ENCODE measurements at regions not wholly inside any gene's neighbourhood (a gene's known extent, or its start where the extent isn't known, plus 50 kb on each side); places are given as distances from the start of the nearest gene placed in this dataset.
A peak's percentile ranks its signal among the peaks of the same experiment; 100 is the strongest.
"Not testable (repeated sequence)": the region's sequence is repeated elsewhere in the genome, so short reads cannot be mapped to it uniquely, and the experiment has no call there.

DNA sequence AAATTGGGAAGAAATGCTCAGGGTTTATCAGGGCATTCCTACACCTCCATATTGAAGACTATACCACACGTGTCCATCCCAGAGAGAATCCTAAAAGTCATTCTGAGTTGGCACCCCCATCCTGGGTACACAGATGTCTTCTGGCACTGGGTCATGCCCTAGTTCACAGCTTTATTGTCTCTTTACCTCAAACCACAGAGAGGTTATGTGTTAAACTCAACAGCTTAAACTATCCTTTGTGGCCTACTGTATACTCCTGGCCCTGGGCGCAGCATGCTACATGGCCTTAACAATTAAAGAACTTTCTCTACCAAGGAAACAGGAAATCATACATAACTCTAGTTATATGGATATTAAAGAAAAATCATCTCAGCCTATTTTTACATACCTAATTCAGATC, 115.6 kb upstream of the SEM1 start:
- in situ Hi-C loops (cut with MboI; ENCODE audit: low pct_unique_long_range_greater_than_20kb, low sequenced_read_pairs) = no loop called here
- no peak for DNase-seq

DNA sequence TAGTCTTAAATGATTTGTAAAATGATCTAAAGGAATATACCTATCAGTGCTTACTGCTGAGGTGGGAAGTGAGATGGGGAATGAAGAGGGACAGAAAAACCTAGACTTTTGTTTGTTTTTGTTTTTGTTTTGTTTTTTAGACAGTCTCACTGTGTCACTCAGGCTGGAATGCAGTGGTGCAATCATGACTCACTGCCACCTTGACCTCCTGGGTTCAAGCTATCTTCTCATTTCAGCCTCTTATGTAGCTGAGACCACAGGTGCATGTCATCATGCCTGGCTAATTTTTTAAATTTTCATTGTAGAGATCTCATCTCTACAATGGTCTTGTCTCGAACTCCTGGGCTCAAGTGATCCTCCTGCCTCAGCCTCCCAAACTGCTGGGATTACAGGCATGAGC, 116.4 kb upstream of the SEM1 start:
- DNase-seq = no peak
- in situ Hi-C loops (cut with MboI; ENCODE audit: low pct_unique_long_range_greater_than_20kb, low sequenced_read_pairs) = no loop called here

DNA sequence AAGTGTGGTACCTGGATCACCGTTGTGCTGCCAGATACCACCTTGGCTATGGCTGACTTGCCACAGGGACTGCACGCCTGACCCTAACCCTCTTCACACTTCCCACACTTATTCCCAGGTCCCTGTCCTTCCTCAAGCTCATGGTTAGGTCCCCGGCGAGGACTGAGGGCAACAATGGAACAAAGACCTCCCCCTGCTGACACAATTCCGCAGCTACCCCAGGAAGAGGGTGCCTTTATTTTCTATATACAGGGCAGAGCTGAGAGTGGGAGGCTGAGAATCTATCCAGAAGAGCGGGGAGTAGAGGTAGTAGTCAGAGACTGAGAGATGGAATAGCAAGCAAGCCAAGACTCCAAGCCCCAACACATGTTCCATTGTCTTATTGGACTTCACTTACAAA, 118.1 kb upstream of the SEM1 start:
- no peak for DNase-seq
- in situ Hi-C loops (cut with MboI; ENCODE audit: low pct_unique_long_range_greater_than_20kb, low sequenced_read_pairs) = no loop called here

DNA sequence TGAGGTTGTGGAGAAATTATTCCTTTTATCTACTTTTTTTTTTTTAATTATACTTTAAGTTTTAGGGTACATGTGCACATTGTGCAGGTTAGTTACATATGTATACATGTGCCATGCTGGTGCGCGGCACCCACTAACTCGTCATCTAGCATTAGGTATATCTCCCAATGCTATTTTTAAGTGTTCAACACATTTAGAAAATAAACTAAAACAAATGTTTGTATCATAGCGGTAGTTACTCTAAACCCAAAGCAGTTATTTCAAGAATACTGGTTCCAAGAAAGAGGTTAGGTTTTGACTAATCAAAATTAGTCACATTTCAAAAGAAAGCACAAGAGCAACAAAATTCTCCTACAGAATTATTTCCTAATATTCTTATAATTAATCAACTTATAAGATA, 119.5 kb upstream of the SEM1 start:
- DNase-seq; in situ Hi-C loops (cut with MboI; ENCODE audit: low pct_unique_long_range_greater_than_20kb, low sequenced_read_pairs): not testable (repeated sequence)

DNA sequence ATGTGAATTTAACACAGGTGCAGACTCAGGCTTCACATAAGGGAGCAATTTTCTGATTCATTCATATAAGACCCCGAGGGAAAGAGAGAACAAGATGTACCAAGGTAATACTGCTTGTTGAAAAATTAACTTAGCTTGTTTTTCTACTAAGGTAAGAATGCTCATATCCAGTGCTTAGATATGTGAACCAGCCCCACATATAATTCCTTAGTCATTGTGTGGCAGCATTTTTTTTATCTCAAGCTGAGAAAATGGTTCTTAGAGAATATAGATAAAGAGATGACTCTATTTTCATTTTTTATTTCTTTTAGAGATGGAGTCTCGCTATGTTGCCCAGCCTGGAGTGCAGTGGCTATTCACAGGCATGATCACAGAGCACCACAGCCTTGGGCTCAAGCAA, 121.8 kb upstream of the SEM1 start:
- in situ Hi-C loops (cut with MboI; ENCODE audit: low pct_unique_long_range_greater_than_20kb, low sequenced_read_pairs) = no loop called here
- no peak for DNase-seq

GRCh38 chr7:96832092-96832662, 122.5 kb upstream of the SEM1 start:
- in situ Hi-C loops (cut with MboI; ENCODE audit: low pct_unique_long_range_greater_than_20kb, low sequenced_read_pairs) = no loop called here
- no peak for DNase-seq

- DNase-seq = no peak
- in situ Hi-C loops (cut with MboI; ENCODE audit: low pct_unique_long_range_greater_than_20kb, low sequenced_read_pairs) = no loop called here
Observed at GRCh38 chr7:96833676-96834453, 124.2 kb upstream of the SEM1 start.

DNA sequence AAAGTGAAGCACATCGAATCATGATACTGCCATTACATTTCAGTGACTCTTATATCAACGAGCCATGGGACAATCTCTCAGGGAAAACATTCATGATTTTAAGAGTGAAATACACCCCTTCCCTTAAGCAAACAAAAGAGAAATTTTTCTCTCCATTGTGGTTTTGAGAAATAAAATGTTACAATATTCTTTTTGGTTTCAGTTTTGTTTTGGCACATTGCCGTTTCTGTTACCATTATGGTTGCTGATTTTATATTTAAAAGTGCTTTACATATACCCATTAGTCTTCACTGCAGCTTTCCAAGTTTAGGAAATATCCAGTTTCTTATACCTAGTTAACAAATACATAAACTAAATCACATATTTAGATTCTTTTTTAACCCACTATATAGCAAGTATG, 126.8 kb upstream of the SEM1 start:
- no peak for DNase-seq
- in situ Hi-C loops (cut with MboI; ENCODE audit: low pct_unique_long_range_greater_than_20kb, low sequenced_read_pairs) = no loop called here

GRCh38 chr7:96837593-96837992, 127.9 kb upstream of the SEM1 start:
- peak; percentile 1 for DNase-seq
- in situ Hi-C loops (cut with MboI; ENCODE audit: low pct_unique_long_range_greater_than_20kb, low sequenced_read_pairs) = no loop called here

- in situ Hi-C loops (cut with MboI; ENCODE audit: low pct_unique_long_range_greater_than_20kb, low sequenced_read_pairs) = no loop called here
- DNase-seq = no peak
Observed at GRCh38 chr7:96838481-96838880, 128.8 kb upstream of the SEM1 start.

GRCh38 chr7:96855139-96855538, 145.5 kb upstream of the SEM1 start:
- in situ Hi-C loops (cut with MboI; ENCODE audit: low pct_unique_long_range_greater_than_20kb, low sequenced_read_pairs) = no loop called here
- no peak for DNase-seq

DNA sequence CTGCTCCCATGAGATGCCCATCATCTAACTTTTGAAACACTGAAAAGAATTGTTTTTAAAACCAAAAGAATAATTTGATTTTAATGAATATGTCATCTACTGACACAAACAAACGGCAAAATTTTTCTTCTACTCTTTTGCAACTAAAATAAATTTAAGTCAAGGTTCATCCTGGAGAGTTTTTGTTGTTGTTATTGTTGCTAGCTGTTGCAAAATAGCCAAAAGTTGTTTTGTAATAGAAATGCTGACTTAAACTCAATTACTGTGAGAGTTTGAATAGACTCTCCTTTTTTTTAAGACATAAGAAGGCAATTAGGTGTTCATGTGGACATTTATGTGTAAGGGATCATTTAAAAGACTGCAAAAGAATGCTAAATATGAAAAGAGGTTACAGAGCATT, 146.0 kb upstream of the SEM1 start:
- in situ Hi-C loops (cut with MboI; ENCODE audit: low pct_unique_long_range_greater_than_20kb, low sequenced_read_pairs) = no loop called here
- DNase-seq = no peak

DNA sequence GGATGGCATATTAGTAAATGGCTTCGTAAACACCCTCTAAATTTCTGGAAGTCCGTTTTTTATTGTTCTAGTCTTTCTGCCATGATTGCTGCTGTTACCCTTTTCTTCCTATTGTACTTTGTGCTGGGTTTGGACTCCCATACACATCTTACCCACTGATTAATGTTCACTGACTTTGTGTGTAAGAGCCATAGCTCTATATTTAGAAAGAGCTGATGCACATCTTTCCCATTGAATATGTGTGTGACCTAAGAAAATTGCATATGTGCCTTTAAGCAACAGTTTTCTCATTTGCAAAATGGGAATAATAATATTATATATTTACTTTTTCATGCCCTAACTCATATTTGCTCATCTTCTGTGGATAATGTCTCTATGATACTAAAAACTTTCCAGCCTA, 135.8 kb upstream of the DLX6 start:
- in situ Hi-C loops (cut with MboI; ENCODE audit: low pct_unique_long_range_greater_than_20kb, low sequenced_read_pairs) = no loop called here
- no peak for DNase-seq

- in situ Hi-C loops (cut with MboI; ENCODE audit: low pct_unique_long_range_greater_than_20kb, low sequenced_read_pairs) = no loop called here
- no peak for DNase-seq
Observed at GRCh38 chr7:96870185-96870584, 135.2 kb upstream of the DLX6 start.

- DNase-seq = no peak
- in situ Hi-C loops (cut with MboI; ENCODE audit: low pct_unique_long_range_greater_than_20kb, low sequenced_read_pairs) = no loop called here
Observed at GRCh38 chr7:96870934-96871333, 134.4 kb upstream of the DLX6 start.

DNA sequence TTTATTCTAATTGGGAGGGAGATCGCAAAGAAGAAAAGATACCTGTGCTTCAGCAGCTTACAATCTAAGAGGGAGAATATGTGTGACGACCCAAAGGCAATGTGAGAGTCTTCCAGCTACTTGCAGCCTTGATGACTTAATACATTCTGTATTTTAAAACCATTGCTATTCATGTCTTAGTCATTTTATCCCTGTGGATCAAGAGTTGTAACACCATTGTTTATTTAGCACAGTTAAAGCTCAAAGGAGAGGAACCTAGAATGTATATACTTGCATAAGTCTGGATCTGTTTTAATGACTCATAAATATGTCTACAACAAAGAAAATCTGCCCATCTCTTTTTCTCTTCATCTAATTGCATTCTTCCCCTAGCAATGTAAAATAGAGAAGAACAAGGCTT, 117.9 kb upstream of the DLX6 start:
- no peak for DNase-seq
- in situ Hi-C loops (cut with MboI; ENCODE audit: low pct_unique_long_range_greater_than_20kb, low sequenced_read_pairs) = no loop called here

DNA sequence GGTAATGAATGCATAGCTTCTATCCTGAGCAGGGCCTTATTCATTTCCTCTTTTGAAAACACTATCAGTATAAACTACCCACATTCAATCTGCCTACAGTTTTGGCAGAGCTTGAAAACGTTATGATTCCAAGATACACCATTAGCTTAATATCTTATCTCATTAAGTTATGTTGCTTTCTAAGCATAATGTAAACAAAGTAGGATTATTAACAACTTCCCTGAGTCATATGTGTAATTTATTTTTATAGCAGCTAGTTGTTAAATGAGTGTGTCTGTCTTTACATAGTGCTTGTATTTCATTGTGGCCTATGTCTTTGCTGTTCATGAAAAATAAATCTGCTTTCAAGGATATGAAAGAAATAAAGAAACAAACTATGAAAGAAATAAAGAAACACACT, 106.2 kb upstream of the DLX6 start:
- in situ Hi-C loops (cut with MboI; ENCODE audit: low pct_unique_long_range_greater_than_20kb, low sequenced_read_pairs) = no loop called here
- no peak for DNase-seq

DNA sequence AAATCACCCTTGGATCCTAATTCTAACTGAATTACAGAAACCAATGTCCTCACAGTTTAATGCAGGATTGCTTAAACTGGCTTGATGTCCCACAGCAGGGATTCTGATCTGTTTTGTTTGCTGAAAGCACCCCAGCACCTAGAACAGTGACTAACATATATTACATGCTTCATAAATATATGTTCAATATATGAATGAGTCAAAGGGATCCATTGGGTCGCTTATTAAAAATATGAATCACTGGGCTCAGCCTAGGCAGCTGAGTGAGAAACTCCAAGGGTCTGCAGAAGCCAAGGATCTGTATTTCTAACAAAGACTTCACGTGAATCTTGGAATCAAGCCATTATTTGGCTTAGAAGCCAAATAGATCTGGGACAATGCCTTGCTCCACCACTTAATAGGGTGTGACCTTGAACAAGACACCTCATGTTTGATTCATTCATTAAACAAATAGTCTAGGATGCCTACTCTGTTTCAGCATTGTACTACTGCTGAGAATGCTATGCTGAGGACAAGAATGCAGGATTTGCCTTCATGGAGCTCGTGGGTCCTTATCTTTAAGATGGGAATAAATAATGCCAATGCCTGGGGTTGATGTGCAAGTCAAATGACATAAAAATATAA, 103.4 kb upstream of the DLX6 start:
- in situ Hi-C loops (cut with MboI; ENCODE audit: low pct_unique_long_range_greater_than_20kb, low sequenced_read_pairs) = no loop called here
- DNase-seq = no peak

DNA sequence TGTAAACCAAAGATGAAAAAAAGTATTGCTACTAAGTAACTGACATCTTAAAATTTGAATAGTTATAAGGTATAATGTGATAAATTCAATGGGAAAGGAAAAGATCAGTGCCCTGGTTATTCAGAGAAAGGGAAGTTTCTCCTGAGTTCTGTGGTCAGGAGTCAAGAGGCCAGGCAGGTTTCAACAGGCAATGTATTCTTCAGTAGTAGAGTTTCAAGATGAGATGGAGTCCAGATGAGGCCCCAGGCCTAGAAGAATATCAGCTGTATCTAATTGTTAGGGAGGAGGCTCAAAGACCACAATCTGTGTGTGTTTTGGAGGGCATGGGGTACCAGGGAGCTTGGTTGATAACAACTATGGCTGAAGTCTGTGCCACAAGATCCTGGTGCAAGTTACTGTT, 101.4 kb upstream of the DLX6 start:
- no peak for DNase-seq
- in situ Hi-C loops (cut with MboI; ENCODE audit: low pct_unique_long_range_greater_than_20kb, low sequenced_read_pairs) = no loop called here

DNA sequence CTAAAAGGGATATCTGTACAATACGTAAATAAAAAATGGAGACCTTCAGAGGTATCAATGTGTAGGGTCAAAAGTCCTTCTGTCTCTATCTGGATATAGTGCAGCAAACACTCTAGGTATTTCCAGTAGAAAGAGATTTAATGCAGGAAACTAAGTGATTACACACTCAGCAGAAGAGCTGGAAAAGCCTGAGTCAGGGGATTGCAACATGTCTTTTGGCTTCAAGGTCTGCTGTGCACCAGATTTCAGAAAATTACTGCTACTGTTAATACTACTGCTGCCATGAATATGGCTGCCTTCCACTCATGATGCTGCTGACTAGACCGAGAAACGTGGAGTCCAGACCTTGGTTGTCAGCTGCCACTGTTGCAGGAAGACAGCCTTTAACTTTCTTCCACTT, 94.9 kb upstream of the DLX6 start:
- in situ Hi-C loops (cut with MboI; ENCODE audit: low pct_unique_long_range_greater_than_20kb, low sequenced_read_pairs) = no loop called here
- DNase-seq = no peak

- in situ Hi-C loops (cut with MboI; ENCODE audit: low pct_unique_long_range_greater_than_20kb, low sequenced_read_pairs) = no loop called here
- no peak for DNase-seq
Observed at GRCh38 chr7:96915029-96915428, 90.3 kb upstream of the DLX6 start.
